Upper lobe of left lung (tissue), 4 donors: ENCODE measurements at regions not wholly inside any gene's neighbourhood (a gene's known extent, or its start where the extent isn't known, plus 50 kb on each side); places are given as distances from the start of the nearest gene placed in this dataset.

Experiments
- EP300 ChIP-seq, 4 donors: sonication (generic); formaldehyde crosslinking; IDR thresholded peaks; one replicate each; pipeline ENCODE4 v1.5.1; 2017; ENCODE audit warnings: antibody characterized with exemption in 4 of 4, control low read depth in 2 of 4
- POLR2A ChIP-seq, 4 donors: fragments of 450-650 bp; IDR thresholded peaks; one replicate each; pipeline ENCODE4 v1.5.1; 2016 to 2017; ENCODE audit warnings: antibody characterized with exemption in 4 of 4, mild to moderate bottlenecking in 2 of 4
- POLR2AphosphoS5 ChIP-seq, 2 donors: sonication (generic); formaldehyde crosslinking; IDR thresholded peaks; one replicate each; pipeline ENCODE4 v1.5.1; 2017; ENCODE audit warnings: antibody characterized with exemption in 2 of 2
- TF ChIP-seq, protein P1 (sequence below), 6 experiments: fragments of 450-650 bp in 4 of 6; fragments of 200-600 bp in 2 of 6; sonication (generic) in 2 of 6; IDR thresholded peaks; one replicate each; pipeline ENCODE4 v1.5.1; 2016 to 2019; ENCODE audit warnings: antibody characterized with exemption in 6 of 6

DNA sequence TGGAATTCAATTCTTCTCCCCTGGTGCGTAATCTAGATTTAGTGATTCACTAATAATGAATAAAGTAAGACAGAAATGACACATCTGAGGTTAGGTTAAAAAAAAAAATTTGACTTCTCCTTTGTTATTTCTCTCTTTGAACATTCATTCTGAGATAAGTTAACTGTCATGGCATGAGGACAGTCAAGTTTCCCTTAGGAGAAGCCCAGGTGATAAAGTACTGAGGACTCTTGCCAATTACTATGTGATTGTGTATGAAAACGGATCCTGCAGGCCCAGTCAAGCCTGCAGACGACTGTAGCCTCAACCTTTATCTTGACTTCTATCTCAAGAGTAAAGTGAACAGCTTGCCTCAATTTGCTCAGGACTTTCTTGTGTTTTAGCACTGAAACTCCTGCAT is 293.2 kb downstream of the PRR32 start:
- TF ChIP-seq, protein P1, sequence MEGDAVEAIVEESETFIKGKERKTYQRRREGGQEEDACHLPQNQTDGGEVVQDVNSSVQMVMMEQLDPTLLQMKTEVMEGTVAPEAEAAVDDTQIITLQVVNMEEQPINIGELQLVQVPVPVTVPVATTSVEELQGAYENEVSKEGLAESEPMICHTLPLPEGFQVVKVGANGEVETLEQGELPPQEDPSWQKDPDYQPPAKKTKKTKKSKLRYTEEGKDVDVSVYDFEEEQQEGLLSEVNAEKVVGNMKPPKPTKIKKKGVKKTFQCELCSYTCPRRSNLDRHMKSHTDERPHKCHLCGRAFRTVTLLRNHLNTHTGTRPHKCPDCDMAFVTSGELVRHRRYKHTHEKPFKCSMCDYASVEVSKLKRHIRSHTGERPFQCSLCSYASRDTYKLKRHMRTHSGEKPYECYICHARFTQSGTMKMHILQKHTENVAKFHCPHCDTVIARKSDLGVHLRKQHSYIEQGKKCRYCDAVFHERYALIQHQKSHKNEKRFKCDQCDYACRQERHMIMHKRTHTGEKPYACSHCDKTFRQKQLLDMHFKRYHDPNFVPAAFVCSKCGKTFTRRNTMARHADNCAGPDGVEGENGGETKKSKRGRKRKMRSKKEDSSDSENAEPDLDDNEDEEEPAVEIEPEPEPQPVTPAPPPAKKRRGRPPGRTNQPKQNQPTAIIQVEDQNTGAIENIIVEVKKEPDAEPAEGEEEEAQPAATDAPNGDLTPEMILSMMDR (IDR thresholded peaks at IDR 0.05), result no peak
- TF ChIP-seq EP300 (IDR thresholded peaks at IDR 0.05), result no peak
- no peak for TF ChIP-seq POLR2AphosphoS5 (IDR thresholded peaks at IDR 0.05)
- no peak for TF ChIP-seq POLR2A (IDR thresholded peaks at IDR 0.05)
